H9 (cell line): ENCODE measurements at regions not wholly inside any gene's neighbourhood (a gene's known extent, or its start where the extent isn't known, plus 50 kb on each side); places are given as distances from the start of the nearest gene placed in this dataset.

Experiments
- DNase-seq: peaks from one replicate; pipeline ENCODE4 v3.0.0-alpha.2; 2017
- H2AFZ ChIP-seq: one replicate; pipeline ENCODE4 v1.6.1; 2013; ENCODE audit warnings: mild to moderate bottlenecking, low read length, control low read depth, moderate library complexity
- H2AK5ac ChIP-seq: 2 replicates; pipeline ENCODE4 v1.6.1; 2013; ENCODE audit warnings: low read length, control low read depth, mixed read lengths; ENCODE audit not compliant: insufficient read length
- H2BK120ac ChIP-seq: one replicate; pipeline ENCODE4 v1.6.1; 2013; ENCODE audit warnings: low read depth, mild to moderate bottlenecking, low read length, control low read depth, inconsistent platforms; ENCODE audit not compliant: poor library complexity, severe bottlenecking
- H2BK12ac ChIP-seq: 2 replicates; pipeline ENCODE4 v1.6.1; 2013; ENCODE audit warnings: low read length, control low read depth, mixed read lengths, low read depth; ENCODE audit not compliant: insufficient read length
- H2BK15ac ChIP-seq: 2 replicates; pipeline ENCODE4 v1.6.1; 2013; ENCODE audit warnings: low read depth, low read length, control low read depth
- H2BK20ac ChIP-seq: one replicate; pipeline ENCODE4 v1.6.1; 2013; ENCODE audit warnings: low read depth, mild to moderate bottlenecking, low read length, control low read depth, inconsistent platforms; ENCODE audit not compliant: poor library complexity, severe bottlenecking
- H2BK5ac ChIP-seq: 2 replicates; pipeline ENCODE4 v1.6.1; 2013; ENCODE audit warnings: low read length, control low read depth, mixed read lengths; ENCODE audit not compliant: insufficient read length
- H3K14ac ChIP-seq: 2 replicates; pipeline ENCODE4 v1.6.1; 2013; ENCODE audit warnings: low read length, control low read depth; ENCODE audit not compliant: insufficient read depth
- H3K18ac ChIP-seq: 2 replicates; pipeline ENCODE4 v1.6.1; 2013; ENCODE audit warnings: low read depth, mild to moderate bottlenecking, mixed read lengths, low read length, control low read depth; ENCODE audit not compliant: insufficient read length
- H3K23ac ChIP-seq: 2 replicates; pipeline ENCODE4 v1.6.1; 2013; ENCODE audit warnings: low read length, control low read depth, mixed read lengths, low read depth; ENCODE audit not compliant: insufficient read length
- H3K23me2 ChIP-seq: 2 replicates; pipeline ENCODE4 v1.6.1; 2013; ENCODE audit warnings: low read depth, mild to moderate bottlenecking, mixed read lengths, low read length, control low read depth; ENCODE audit not compliant: insufficient read length, poor library complexity, severe bottlenecking
- H3K27ac ChIP-seq: 2 replicates; pipeline ENCODE4 v1.5.1; 2013; ENCODE audit warnings: low read length, control low read depth, mixed read lengths, low read depth; ENCODE audit not compliant: insufficient read length
- H3K27me3 ChIP-seq: 2 replicates; pipeline ENCODE4 v1.6.1; 2013; ENCODE audit warnings: low read length, control low read depth, inconsistent platforms; ENCODE audit not compliant: insufficient read depth
- H3K4ac ChIP-seq: 2 replicates; pipeline ENCODE4 v1.6.1; 2013; ENCODE audit warnings: low read depth, mild to moderate bottlenecking, control low read depth, inconsistent platforms, low read length, moderate library complexity
- H3K4me1 ChIP-seq: 2 replicates; pipeline ENCODE4 v1.6.1; 2013; ENCODE audit warnings: low read length, control low read depth, inconsistent platforms; ENCODE audit not compliant: insufficient read depth
- H3K4me2 ChIP-seq: 2 replicates; pipeline ENCODE4 v1.6.1; 2013; ENCODE audit warnings: low read length, control low read depth, mixed read lengths; ENCODE audit not compliant: insufficient read length, insufficient read depth
- H3K56ac ChIP-seq: 2 replicates; pipeline ENCODE4 v1.6.1; 2013; ENCODE audit warnings: low read depth, mild to moderate bottlenecking, mixed read lengths, low read length, control low read depth; ENCODE audit not compliant: insufficient read length
- H3K79me1 ChIP-seq: 2 replicates; pipeline ENCODE4 v1.6.1; 2013; ENCODE audit warnings: low read depth, mild to moderate bottlenecking, moderate library complexity, low read length, control low read depth, inconsistent platforms; ENCODE audit not compliant: insufficient read depth, poor library complexity, severe bottlenecking
- H3K79me2 ChIP-seq: 2 replicates; pipeline ENCODE4 v1.6.1; 2013; ENCODE audit warnings: low read length, control low read depth, inconsistent platforms; ENCODE audit not compliant: insufficient read depth
- H3K9ac ChIP-seq: 2 replicates; pipeline ENCODE4 v1.6.1; 2013; ENCODE audit warnings: low read length, control low read depth, mixed read lengths; ENCODE audit not compliant: insufficient read length; ENCODE audit errors: extremely low read depth
- H3K9me3 ChIP-seq: one replicate; pipeline ENCODE4 v1.6.1; 2013; ENCODE audit warnings: low read depth, low read length, inconsistent platforms; ENCODE audit not compliant: control insufficient read depth
- H3T11ph ChIP-seq: one replicate; pipeline ENCODE4 v1.6.1; 2013; ENCODE audit warnings: mild to moderate bottlenecking, low read length, control low read depth, inconsistent platforms
- H4K20me1 ChIP-seq: one replicate; pipeline ENCODE4 v1.6.1; 2013; ENCODE audit not compliant: control insufficient read depth, insufficient read length, insufficient read depth
- H4K5ac ChIP-seq: 2 replicates; pipeline ENCODE4 v1.6.1; 2013; ENCODE audit warnings: low read depth, mild to moderate bottlenecking, mixed read lengths, low read length, control low read depth; ENCODE audit not compliant: insufficient read length
- H4K8ac ChIP-seq: replicated peaks from 2 replicates; pipeline ENCODE4 v1.6.1; 2013; ENCODE audit warnings: low read length, control low read depth, mixed read lengths, low read depth; ENCODE audit not compliant: insufficient read length
- H4K91ac ChIP-seq: 2 replicates; pipeline ENCODE4 v1.6.1; 2013; ENCODE audit warnings: low read depth, mild to moderate bottlenecking, moderate library complexity, mixed read lengths, low read length, control low read depth; ENCODE audit not compliant: insufficient read length
- H3K27ac Mint-ChIP-seq, 3 experiments: 2 replicates in 2 of 3; 3 replicates in 1 of 3; pipeline ENCODE4 v1.8.0; 2020 to 2021; ENCODE audit warnings: mixed read lengths in 3 of 3, mild to moderate bottlenecking in 1 of 3, moderate library complexity in 1 of 3
- H3K27me3 Mint-ChIP-seq: 2 replicates; pipeline ENCODE4 v1.8.0; 2021; ENCODE audit warnings: low read depth, mild to moderate bottlenecking, moderate library complexity, mixed read lengths
- H3K36me3 Mint-ChIP-seq, 3 experiments: 2 replicates in 2 of 3; 3 replicates in 1 of 3; pipeline ENCODE4 v1.8.0; 2020 to 2021; ENCODE audit warnings: low read depth in 3 of 3, mixed read lengths in 3 of 3; ENCODE audit not compliant: insufficient read depth in 1 of 3
- H3K4me1 Mint-ChIP-seq, 2 experiments: 2 replicates each; pipeline ENCODE4 v1.8.0; 2020; ENCODE audit warnings: mixed read lengths in 2 of 2
- H3K4me3 Mint-ChIP-seq, 2 experiments: 2 replicates in 1 of 2; 3 replicates in 1 of 2; pipeline ENCODE4 v1.8.0; 2020 to 2021; ENCODE audit warnings: mild to moderate bottlenecking in 2 of 2, mixed read lengths in 2 of 2, moderate library complexity in 1 of 2
- H3K9me3 Mint-ChIP-seq, 2 experiments: 2 replicates in 1 of 2; 3 replicates in 1 of 2; pipeline ENCODE4 v1.8.0; 2020; ENCODE audit warnings: mild to moderate bottlenecking in 2 of 2, mixed read lengths in 2 of 2, moderate library complexity in 1 of 2
- WGBS: extraction: QIAGEN DNeasy Blood & Tissue Kit; methylation state at CpG from one replicate; pipeline ENCODE4 v1.1.7; 2013; ENCODE audit warnings: missing lambda C conversion rate, low lambda C conversion rate, mixed read lengths; ENCODE audit not compliant: insufficient read length; ENCODE audit errors: extremely low coverage; 5-methylcytosine and 5-hydroxymethylcytosine counted together
- TF ChIP-seq, protein P1 (sequence below): fragments of 200-600 bp; sonication (generic); conservative IDR thresholded peaks from 3 replicates; pipeline ENCODE4 v1.8.0; 2021; ENCODE audit warnings: antibody characterized with exemption, mild to moderate bottlenecking

DNA sequence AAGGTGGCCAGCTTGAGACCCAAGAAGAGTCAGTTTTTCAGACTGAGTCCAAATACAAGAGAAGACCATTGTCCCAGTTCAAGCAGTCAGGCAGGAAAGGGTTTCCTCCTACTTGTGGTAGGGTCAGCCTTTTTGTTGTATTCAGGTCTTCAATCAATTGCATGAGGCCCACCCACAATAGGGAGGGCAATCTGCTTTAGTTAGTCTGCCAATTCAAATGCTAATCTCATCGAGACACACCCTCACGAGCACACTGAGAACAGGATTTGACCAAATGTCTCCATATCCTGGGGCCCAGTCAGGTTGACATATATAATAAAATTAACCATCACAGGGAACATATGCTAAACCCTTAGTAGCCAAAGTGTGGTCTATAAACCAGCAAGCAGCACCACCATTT, 75.3 kb upstream of the FRMPD3 start:
- H3K4me3 Mint-ChIP-seq, result no peak overlapping the region; a peak in 1 of 5 replicates
- TF ChIP-seq, protein P1, sequence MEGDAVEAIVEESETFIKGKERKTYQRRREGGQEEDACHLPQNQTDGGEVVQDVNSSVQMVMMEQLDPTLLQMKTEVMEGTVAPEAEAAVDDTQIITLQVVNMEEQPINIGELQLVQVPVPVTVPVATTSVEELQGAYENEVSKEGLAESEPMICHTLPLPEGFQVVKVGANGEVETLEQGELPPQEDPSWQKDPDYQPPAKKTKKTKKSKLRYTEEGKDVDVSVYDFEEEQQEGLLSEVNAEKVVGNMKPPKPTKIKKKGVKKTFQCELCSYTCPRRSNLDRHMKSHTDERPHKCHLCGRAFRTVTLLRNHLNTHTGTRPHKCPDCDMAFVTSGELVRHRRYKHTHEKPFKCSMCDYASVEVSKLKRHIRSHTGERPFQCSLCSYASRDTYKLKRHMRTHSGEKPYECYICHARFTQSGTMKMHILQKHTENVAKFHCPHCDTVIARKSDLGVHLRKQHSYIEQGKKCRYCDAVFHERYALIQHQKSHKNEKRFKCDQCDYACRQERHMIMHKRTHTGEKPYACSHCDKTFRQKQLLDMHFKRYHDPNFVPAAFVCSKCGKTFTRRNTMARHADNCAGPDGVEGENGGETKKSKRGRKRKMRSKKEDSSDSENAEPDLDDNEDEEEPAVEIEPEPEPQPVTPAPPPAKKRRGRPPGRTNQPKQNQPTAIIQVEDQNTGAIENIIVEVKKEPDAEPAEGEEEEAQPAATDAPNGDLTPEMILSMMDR, result no peak
- no peak overlapping the region for H4K8ac ChIP-seq

More for the DNA sequence above, 75.3 kb upstream of the FRMPD3 start:
- peaks cover 6 to 50% of the 10 kb centered on the region in 2 experiments; a peak in 3 of 5 replicates for H3K9me3 Mint-ChIP-seq
- no peak overlapping the region for H4K5ac ChIP-seq
- H2BK5ac ChIP-seq, result no peak overlapping the region
- peaks cover 3% of the 10 kb centered on the region; the same call in 1 of the 2 replicates for H3K4me1 ChIP-seq
- H3K9ac ChIP-seq, result no peak overlapping the region
- no peak overlapping the region for H2AFZ ChIP-seq
- no peak overlapping the region for H2BK20ac ChIP-seq
- H3K79me2 ChIP-seq, result no peaks in the 10 kb centered on the region
- no peaks in the 10 kb centered on the region for H4K20me1 ChIP-seq
- H4K91ac ChIP-seq, result no peak overlapping the region
- H2BK15ac ChIP-seq, result no peak overlapping the region
- no peak overlapping the region for H2BK12ac ChIP-seq
- H3K4me1 Mint-ChIP-seq, result peaks cover 21 to 32% of the 10 kb centered on the region in 2 experiments
- peak; percentile 60 for DNase-seq
- H3K23me2 ChIP-seq, result no peaks in the 10 kb centered on the region
- no peak overlapping the region for H3K56ac ChIP-seq
- H3K79me1 ChIP-seq, result no peaks in the 10 kb centered on the region
- H3K18ac ChIP-seq, result no peak overlapping the region
- no peaks in the 10 kb centered on the region for H3K9me3 ChIP-seq
- no peak overlapping the region for H3K23ac ChIP-seq
- no peak overlapping the region for H2AK5ac ChIP-seq
- no peak overlapping the region for H3K14ac ChIP-seq
- no peak overlapping the region for H3K27ac ChIP-seq
- no peak overlapping the region for H3K27ac Mint-ChIP-seq
- no peak overlapping the region for H3T11ph ChIP-seq
- peaks cover 7% of the 10 kb centered on the region for H3K27me3 Mint-ChIP-seq
- H3K27me3 ChIP-seq, result no peaks in the 10 kb centered on the region
- H2BK120ac ChIP-seq, result no peak overlapping the region
- no peaks in the 10 kb centered on the region; a peak in 3 of 7 replicates for H3K36me3 Mint-ChIP-seq
- no peak overlapping the region for H3K4ac ChIP-seq
- peak overlapping the region; percentile 4 for H3K4me2 ChIP-seq
- WGBS, result no CpG with 5 or more reads among the region's 2 CpGs
